GM18861 (cell line): ENCODE measurements at regions not wholly inside any gene's neighbourhood (a gene's known extent, or its start where the extent isn't known, plus 50 kb on each side); places are given as distances from the start of the nearest gene placed in this dataset.

Experiments used
- ATAC-seq: cut with Tn5 transposase; IDR thresholded peaks from one replicate; pipeline ENCODE4 v1.9.1; 2021; ENCODE audit not compliant: unreplicated experiment

GRCh38 chr15:38692789-38693062, 128.1 kb upstream of the RASGRP1 start:
- ATAC-seq: no peak

- ATAC-seq: peak; percentile 24
Measured at GRCh38 chr15:38695249-38696108, 130.9 kb upstream of the RASGRP1 start.

- ATAC-seq: peak; percentile 74
Measured at GRCh38 chr15:38696109-38696727, 131.6 kb upstream of the RASGRP1 start.

GRCh38 chr15:38696790-38697495, 132.3 kb upstream of the RASGRP1 start:
- ATAC-seq: no peak

- ATAC-seq: no peak
Measured at GRCh38 chr15:38698254-38698653, 133.6 kb upstream of the RASGRP1 start.

- ATAC-seq: peak; percentile 37
Measured at GRCh38 chr15:38699633-38700230, 135.1 kb upstream of the RASGRP1 start.

- ATAC-seq: no peak
Measured at GRCh38 chr15:38701149-38701548, 136.5 kb upstream of the RASGRP1 start.

- ATAC-seq: no peak
Measured at GRCh38 chr15:38702178-38702912, 137.7 kb upstream of the RASGRP1 start.

GRCh38 chr15:38705436-38706219, 141.0 kb upstream of the RASGRP1 start:
- ATAC-seq: no peak

GRCh38 chr15:38706956-38707355, 142.3 kb upstream of the RASGRP1 start:
- ATAC-seq: no peak

- peak; percentile 97 for ATAC-seq
Measured at GRCh38 chr15:38707802-38708671, 143.4 kb upstream of the RASGRP1 start.

- no peak for ATAC-seq
Measured at GRCh38 chr15:38708672-38709180, 144.1 kb upstream of the RASGRP1 start.

- ATAC-seq: no peak
Measured at GRCh38 chr15:38709196-38709595, 144.6 kb upstream of the RASGRP1 start.

GRCh38 chr15:38714309-38715072, 149.9 kb upstream of the RASGRP1 start:
- no peak for ATAC-seq

GRCh38 chr15:38720893-38721567, 156.4 kb upstream of the RASGRP1 start:
- ATAC-seq: no peak

GRCh38 chr15:38721568-38721945, 156.9 kb upstream of the RASGRP1 start:
- ATAC-seq: no peak

GRCh38 chr15:38722236-38722635, 157.6 kb upstream of the RASGRP1 start:
- no peak for ATAC-seq

- no peak for ATAC-seq
Measured at GRCh38 chr15:38724827-38725226, 160.2 kb upstream of the RASGRP1 start.
